ENCODE measurements at regions not wholly inside any gene's neighbourhood (a gene's known extent, or its start where the extent isn't known, plus 50 kb on each side); places are given as distances from the start of the nearest gene placed in this dataset.

- dilution Hi-C loops (cut with MboI; ENCODE audit: extremely low pct_ligation_motif_present, low sequenced_read_pairs): no loop called here
- Histone ChIP-seq H3K4me2 (ENCODE audit: insufficient read depth, low read length) (no peak overlapping the region), H3K79me2 (ENCODE audit: control insufficient read depth, insufficient read depth, low read length) (no peaks in the 10 kb centered on the region), H3K9ac (replicated peaks; ENCODE audit: extremely low read depth, insufficient read depth, low read length) (no peak overlapping the region), H4K20me1 (replicated peaks; ENCODE audit: control insufficient read depth, extremely low read depth, insufficient read depth, low read length) (no peaks in the 10 kb centered on the region), H3K27ac (ENCODE audit: insufficient read depth, low read depth, low read length) (no peak overlapping the region), H3K36me3 (ENCODE audit: control insufficient read depth in 2 of 2, extremely low read depth in 1 of 2, insufficient read depth in 2 of 2, low read length in 2 of 2) (no peaks in the 10 kb centered on the region), H3K4me3 (replicated peaks in 1 of 3; ENCODE audit: insufficient read depth in 1 of 3, low read depth in 1 of 3, low read length in 3 of 3) (no peak overlapping the region), H2AFZ (ENCODE audit: low read depth, low read length) (no peak overlapping the region), H3K27me3 (ENCODE audit: control insufficient read depth in 2 of 2, insufficient read depth in 2 of 2, low read length in 2 of 2) (no peaks in the 10 kb centered on the region), H3K9me3 (replicated peaks; ENCODE audit: control insufficient read depth, insufficient read depth, low read length) (peaks cover 5% of the 10 kb centered on the region), H3K4me1 (ENCODE audit: control insufficient read depth, extremely low read depth, insufficient read depth, low read length) (no peaks in the 10 kb centered on the region), H3K9me1 (replicated peaks; ENCODE audit: control insufficient read depth, extremely low read depth, insufficient read depth, low read length) (no peaks in the 10 kb centered on the region)
- CTCF ChIA-PET: no interaction called here
- DNase-seq (ENCODE audit: low read depth, low spot score) (no peak), FAIRE-seq (no peak)
- BruUV-seq (replicated peaks): no TSS peak
- intact Hi-C loops (cut with micrococcal nuclease): no loop called here
- TF ChIP-seq EZH2 (IDR thresholded peaks at IDR 0.05; ENCODE audit: borderline replicate concordance, low read depth, low read length, severe bottlenecking): no peak
- TF ChIP-seq FOS (IDR thresholded peaks at IDR 0.05; ENCODE audit: borderline replicate concordance, insufficient read depth, low read length): no peak
- POLR2A ChIA-PET: no interaction called here
Measured at GRCh38 chr12:126960221-126960620, 1306.7 kb upstream of the TMEM132C start.

GRCh38 chr12:126960709-126961108, 1306.3 kb upstream of the TMEM132C start:
- no peak overlapping the region for H3K4me2 ChIP-seq (ENCODE audit: insufficient read depth, low read length)
- FAIRE-seq: no peak
- no TSS peak for BruUV-seq (replicated peaks)
- ChIA-PET CTCF (no interaction called here), POLR2A (no interaction called here)
- H2AFZ ChIP-seq (ENCODE audit: low read depth, low read length): no peak overlapping the region
- DNase-seq (ENCODE audit: low read depth, low spot score): no peak
- no peaks in the 10 kb centered on the region for H4K20me1 ChIP-seq (replicated peaks; ENCODE audit: control insufficient read depth, extremely low read depth, insufficient read depth, low read length)
- dilution Hi-C loops (cut with MboI; ENCODE audit: extremely low pct_ligation_motif_present, low sequenced_read_pairs) (no loop called here), intact Hi-C loops (cut with micrococcal nuclease) (no loop called here)
- H3K36me3 ChIP-seq (ENCODE audit: control insufficient read depth in 2 of 2, extremely low read depth in 1 of 2, insufficient read depth in 2 of 2, low read length in 2 of 2): no peaks in the 10 kb centered on the region
- H3K4me1 ChIP-seq (ENCODE audit: control insufficient read depth, extremely low read depth, insufficient read depth, low read length): no peaks in the 10 kb centered on the region
- no peak overlapping the region for H3K4me3 ChIP-seq (replicated peaks in 1 of 3; ENCODE audit: insufficient read depth in 1 of 3, low read depth in 1 of 3, low read length in 3 of 3)
- H3K27me3 ChIP-seq (ENCODE audit: control insufficient read depth in 2 of 2, insufficient read depth in 2 of 2, low read length in 2 of 2): no peaks in the 10 kb centered on the region
- no peaks in the 10 kb centered on the region for H3K9me1 ChIP-seq (replicated peaks; ENCODE audit: control insufficient read depth, extremely low read depth, insufficient read depth, low read length)
- peaks cover 5% of the 10 kb centered on the region for H3K9me3 ChIP-seq (replicated peaks; ENCODE audit: control insufficient read depth, insufficient read depth, low read length)
- H3K79me2 ChIP-seq (ENCODE audit: control insufficient read depth, insufficient read depth, low read length): no peaks in the 10 kb centered on the region
- H3K27ac ChIP-seq (ENCODE audit: insufficient read depth, low read depth, low read length): no peak overlapping the region
- H3K9ac ChIP-seq (replicated peaks; ENCODE audit: extremely low read depth, insufficient read depth, low read length): no peak overlapping the region
- TF ChIP-seq EZH2 (IDR thresholded peaks at IDR 0.05; ENCODE audit: borderline replicate concordance, low read depth, low read length, severe bottlenecking) (no peak), GATA2 (IDR thresholded peaks at IDR 0.05; ENCODE audit: insufficient read depth, insufficient read length, low read depth, low read length) (no peak), FOS (IDR thresholded peaks at IDR 0.05; ENCODE audit: borderline replicate concordance, insufficient read depth, low read length) (no peak), MYC (IDR thresholded peaks at IDR 0.05; ENCODE audit: low read depth, low read length) (no peak), CTCF (IDR thresholded peaks at IDR 0.05; ENCODE audit: extremely low read depth in 1 of 2, insufficient read depth in 1 of 2, low read depth in 1 of 2, low read length in 2 of 2) (no peak), JUN (IDR thresholded peaks at IDR 0.05; ENCODE audit: borderline replicate concordance, insufficient read depth, insufficient read length, low read depth) (no peak), POLR2A (IDR thresholded peaks at IDR 0.05; ENCODE audit: low read depth, low read length) (no peak), POLR2AphosphoS5 (IDR thresholded peaks at IDR 0.05; ENCODE audit: insufficient read depth, low read depth, low read length) (no peak), MAX (IDR thresholded peaks at IDR 0.05; ENCODE audit: insufficient read depth, insufficient read length) (no peak)

Measured in endothelial cell of umbilical vein (primary cell).